DMS 273 (cell line): ENCODE measurements at regions not wholly inside any gene's neighbourhood (a gene's known extent, or its start where the extent isn't known, plus 50 kb on each side); places are given as distances from the start of the nearest gene placed in this dataset.
"Not testable (repeated sequence)": the region's sequence is repeated elsewhere in the genome, so short reads cannot be mapped to it uniquely, and the experiment has no call there.

ENCODE experiments used
- DNase-seq: peaks from one replicate; lab custom pipeline; 2025; ENCODE audit not compliant: unreplicated experiment; lab: John Stamatoyannopoulos, UW

- DNase-seq, result no peak
Measured at GRCh38 chr5:106481374-106481773, 1189.4 kb downstream of the EFNA5 start.

DNA sequence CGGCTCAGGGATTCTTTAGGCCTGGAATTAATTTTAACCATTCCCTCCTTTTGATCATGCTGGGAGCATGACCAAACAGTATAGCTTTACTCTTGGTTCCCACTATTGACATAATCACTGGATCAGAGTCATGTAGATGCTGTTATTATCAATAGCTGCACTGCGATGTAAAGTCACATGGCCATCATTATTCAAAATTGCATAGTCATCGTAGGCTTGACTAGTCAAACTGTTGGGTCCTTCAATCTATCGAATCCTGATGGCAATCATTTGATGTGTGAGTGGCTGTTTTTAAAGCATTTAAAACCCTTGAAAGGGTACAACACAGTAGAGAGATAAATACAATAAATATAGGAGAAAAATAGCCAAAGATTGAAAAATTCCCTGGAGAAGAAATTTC, 1194.1 kb downstream of the EFNA5 start:
- no peak for DNase-seq

- DNase-seq, result no peak
Measured at GRCh38 chr5:106474066-106474465, 1196.7 kb downstream of the EFNA5 start.

DNA sequence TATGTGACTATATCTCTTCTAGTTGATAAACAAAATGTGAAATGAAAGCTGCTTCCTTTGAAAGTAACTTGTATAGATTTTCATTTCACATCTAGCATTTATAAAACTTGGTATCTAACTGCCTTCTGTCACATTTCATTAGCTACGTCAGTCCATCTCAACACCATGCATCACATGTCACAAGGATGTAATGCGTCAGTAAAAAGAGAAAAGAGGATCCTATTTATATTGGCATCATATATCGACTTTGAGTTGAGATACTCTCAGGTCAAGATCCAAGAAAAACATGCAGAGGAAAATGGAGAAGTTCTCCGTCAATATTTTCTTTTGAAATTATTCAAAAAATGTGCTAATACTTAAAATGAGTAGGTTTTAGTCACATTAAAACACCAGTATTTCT, 1211.2 kb downstream of the EFNA5 start:
- no peak for DNase-seq

DNA sequence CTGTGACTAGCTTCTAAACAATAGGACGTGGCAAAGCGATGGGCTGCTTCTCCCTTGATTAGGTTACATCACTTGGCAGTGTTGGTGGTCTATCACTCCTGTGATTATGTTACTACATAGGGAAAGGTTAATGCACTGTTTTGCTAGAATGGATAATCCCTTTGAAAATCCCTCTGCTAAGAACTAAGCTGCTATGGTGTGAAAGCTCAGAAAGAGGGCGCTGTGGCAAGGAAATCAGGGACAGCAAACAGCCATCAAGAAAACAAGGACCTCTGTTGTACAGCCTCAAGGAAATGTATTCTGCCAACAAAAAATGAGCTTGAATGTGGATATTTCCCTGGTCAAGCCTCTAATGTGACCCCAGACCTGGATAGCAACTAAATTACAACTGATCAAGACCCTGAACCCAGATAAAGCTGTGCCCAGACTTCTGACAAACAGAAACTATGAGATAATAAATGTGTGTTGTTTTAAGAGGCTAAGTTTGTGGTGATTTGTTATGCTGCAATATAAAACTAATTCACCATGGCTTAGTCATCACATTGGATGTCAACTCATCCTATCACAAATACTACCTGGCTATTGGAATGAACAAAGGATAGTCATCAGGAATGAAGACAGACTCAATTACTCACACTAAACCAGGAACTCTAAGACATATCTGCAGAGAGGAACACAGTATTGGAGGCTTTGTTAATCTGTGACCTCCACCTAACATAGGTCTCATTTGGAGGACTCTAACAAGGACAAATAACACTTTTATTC, 1215.9 kb downstream of the EFNA5 start:
- peak; percentile 60 for DNase-seq

GRCh38 chr5:106454050-106454449, 1216.7 kb downstream of the EFNA5 start:
- no peak for DNase-seq

DNA sequence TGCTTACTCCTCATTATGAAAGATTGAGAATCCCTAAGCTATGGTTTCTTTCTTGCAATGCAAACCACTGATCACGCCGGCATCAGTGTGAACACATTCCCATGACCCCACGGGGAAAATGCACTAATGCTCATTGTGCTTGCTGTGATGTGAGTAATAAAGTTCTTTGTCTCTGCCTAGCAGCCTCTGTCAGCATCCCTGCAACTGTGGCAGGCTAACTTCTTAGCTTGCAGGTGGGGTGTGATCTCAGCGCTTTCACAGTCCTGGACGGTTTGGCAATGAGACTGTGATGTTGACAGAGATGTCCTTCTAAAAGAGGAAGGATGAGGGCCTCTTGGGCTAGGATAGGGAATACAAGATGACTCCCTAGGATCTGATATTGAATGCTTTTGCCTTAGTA, 1218.7 kb downstream of the EFNA5 start:
- DNase-seq, result no peak

DNA sequence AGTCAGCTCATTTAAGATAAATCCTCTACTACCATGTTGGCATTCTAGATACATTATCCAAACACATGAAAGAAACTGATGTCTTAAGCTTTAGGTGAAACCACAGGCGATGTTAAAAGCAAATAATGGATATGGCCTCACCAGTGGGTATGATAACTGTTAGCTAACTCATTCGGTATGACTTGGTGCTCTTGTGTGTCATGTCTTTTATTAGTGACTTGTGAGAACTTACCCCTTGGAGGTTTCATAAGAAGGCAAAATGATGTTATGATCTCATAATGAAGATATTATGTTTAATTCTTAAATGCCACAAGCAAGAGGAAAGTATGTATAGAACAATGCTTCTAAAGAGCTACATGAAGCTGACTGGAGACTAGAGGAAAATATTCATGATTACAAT, 1227.0 kb downstream of the EFNA5 start:
- DNase-seq, result no peak

- DNase-seq, result no peak
Measured at GRCh38 chr5:106435185-106435584, 1235.6 kb downstream of the EFNA5 start.

- DNase-seq, result not testable (repeated sequence)
Measured at GRCh38 chr5:106430733-106431132, 1240.0 kb downstream of the EFNA5 start.

DNA sequence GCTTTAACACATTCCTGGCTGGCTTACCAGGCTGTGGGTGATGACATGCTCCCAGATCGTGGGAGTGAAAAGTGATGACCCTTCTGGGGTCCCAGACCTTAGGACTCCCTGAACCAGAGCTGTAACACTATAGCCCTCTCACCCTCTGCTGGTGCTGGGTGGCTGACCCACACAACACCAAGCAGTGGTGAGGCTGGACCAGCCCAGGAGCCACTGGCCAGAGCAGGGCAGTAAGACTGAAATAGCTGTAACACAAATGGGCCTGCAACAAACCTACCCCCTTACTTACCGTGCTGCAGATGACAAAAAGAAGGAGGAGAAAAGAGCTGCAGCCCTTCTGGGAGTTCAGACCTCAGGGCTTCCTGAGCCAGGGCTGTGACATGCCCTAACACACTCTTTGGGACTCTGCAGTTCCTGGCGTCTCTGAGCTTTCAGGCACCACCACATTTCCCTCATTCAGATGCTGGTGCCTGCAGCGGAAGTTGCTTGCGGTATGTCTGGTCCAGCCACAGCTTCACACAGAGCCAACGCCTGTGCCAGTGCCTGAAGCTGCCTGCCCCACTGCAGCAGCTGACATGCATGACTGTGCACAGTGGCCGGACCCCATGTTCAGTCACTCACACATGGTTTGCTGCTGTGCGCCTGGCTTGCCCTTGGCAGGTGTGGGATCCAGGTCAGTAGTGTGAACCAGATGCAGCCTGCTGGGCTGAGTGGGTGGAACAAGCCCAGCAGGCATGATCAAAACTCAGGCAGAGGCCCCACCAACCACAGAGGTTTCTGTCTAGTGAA, 1247.4 kb downstream of the EFNA5 start:
- no peak for DNase-seq

- DNase-seq, result no peak
Measured at GRCh38 chr5:106420102-106420501, 1250.6 kb downstream of the EFNA5 start.

GRCh38 chr5:106418196-106418595, 1252.5 kb downstream of the EFNA5 start:
- DNase-seq, result no peak

GRCh38 chr5:106417566-106417965, 1253.2 kb downstream of the EFNA5 start:
- no peak for DNase-seq

GRCh38 chr5:106417163-106417562, 1253.6 kb downstream of the EFNA5 start:
- no peak for DNase-seq

GRCh38 chr5:106415541-106415940, 1255.2 kb downstream of the EFNA5 start:
- no peak for DNase-seq

DNA sequence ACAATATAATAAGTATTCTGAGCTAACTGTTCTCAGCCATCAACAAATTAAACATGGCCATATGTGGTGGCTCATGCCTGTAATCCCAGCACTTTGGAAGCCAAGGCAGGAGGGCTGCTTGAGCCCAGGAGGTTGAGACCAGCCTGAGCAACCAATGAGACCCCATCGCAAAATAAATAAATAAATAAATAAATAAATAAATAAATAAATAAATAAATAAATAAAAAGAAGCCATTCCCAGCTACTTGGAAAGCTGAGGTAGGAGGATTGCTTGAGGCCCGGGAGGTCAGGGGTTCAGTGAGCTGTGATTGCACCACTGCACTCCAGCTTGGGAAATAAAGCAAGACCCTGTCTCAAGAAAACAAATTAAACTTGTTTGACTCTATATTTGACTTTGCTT, 1256.4 kb downstream of the EFNA5 start:
- DNase-seq, result no peak

DNA sequence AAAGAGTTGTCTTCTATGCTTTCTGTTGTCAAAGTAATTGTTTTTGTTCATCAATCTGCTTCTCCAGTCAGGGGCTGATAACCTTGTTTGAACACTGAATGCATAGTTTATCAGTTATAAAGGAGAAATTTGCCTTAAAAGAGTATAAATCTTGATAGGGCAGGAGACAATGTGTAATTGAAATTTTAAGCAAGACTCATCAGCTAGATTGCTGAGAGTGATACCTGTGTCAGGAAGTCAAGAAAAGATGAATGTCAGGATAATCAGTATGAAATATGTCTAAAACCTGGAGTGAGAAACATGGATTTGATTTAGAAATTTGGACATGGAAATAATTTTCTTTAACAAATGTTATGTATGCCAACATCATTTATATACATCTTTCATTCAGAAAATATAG, 1258.1 kb downstream of the EFNA5 start:
- no peak for DNase-seq

DNA sequence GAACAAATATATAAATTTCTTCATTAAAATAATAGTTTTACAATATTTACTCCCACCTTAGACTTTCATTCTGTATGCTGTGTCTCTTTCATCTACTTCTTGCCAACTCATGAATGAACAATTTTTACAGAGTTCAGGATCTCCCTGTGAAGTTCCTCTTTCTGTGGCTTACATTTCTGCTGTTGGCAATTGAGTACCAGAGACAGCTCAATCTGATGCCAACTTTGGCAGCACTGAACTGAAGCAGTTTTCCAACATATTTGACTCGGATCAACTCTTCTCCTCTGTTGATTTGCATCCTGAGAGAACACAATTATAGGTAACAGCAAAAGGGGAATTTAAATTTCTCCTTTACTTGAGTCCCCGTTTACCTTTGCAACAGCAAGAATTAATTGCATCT, 1262.2 kb downstream of the EFNA5 start:
- DNase-seq, result no peak

- DNase-seq, result no peak
Measured at GRCh38 chr5:106408141-106408540, 1262.6 kb downstream of the EFNA5 start.

DNA sequence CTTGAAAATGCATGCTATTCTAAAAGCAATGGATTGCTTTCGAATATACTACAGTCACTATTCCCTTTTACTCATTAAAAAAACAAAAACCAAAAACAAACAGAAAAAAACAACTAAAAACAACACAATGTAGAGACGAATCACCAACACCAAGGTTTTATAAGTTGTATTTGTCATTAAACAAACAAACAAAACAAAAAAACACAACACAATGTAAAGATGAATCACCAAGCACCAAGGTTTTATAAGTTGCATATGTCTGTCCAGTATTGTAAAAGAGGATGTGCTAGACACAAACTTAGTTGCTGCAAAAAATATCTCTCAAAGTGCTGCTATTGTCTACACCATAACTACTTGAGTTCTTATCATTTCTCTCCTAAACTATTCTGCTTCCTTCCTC, 1269.2 kb downstream of the EFNA5 start:
- DNase-seq, result no peak

- no peak for DNase-seq
Measured at GRCh38 chr5:106399391-106399790, 1271.3 kb downstream of the EFNA5 start.
